ENCODE measurements at regions not wholly inside any gene's neighbourhood (a gene's known extent, or its start where the extent isn't known, plus 50 kb on each side); places are given as distances from the start of the nearest gene placed in this dataset.

DNA sequence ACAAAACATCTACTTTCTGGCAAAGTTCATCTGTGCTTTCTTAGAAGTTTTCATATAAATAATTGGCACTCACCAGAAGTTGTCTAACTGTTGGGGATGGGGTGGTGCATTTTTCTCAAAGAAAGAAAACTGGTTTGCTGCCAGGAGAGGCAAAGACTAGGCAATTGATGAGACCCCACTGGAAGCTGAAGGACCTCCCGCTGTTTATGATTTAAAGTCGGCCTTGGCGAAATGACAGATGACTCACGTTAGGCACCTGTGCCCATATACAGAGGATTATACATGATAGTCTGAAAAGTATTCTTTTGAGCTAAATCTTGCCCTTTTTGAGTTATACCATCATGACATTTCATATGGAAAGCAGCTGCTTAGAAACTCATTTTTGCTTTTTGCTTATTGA, 193.0 kb upstream of the ZFHX3 start:
- Histone ChIP-seq H3K9me3 (no peaks in the 10 kb centered on the region), H3K4me3 (ENCODE audit: low read depth in 1 of 2, low read length in 1 of 2) (no peak overlapping the region), H3K36me3 (no peaks in the 10 kb centered on the region), H3K27me3 (no peaks in the 10 kb centered on the region), H3K4me1 (ENCODE audit: control insufficient read depth in 1 of 2, insufficient read depth in 1 of 2, low read depth in 1 of 2, low read length in 1 of 2) (no peaks in the 10 kb centered on the region), H3K27ac (no peak overlapping the region)
- TF ChIP-seq, protein P1, sequence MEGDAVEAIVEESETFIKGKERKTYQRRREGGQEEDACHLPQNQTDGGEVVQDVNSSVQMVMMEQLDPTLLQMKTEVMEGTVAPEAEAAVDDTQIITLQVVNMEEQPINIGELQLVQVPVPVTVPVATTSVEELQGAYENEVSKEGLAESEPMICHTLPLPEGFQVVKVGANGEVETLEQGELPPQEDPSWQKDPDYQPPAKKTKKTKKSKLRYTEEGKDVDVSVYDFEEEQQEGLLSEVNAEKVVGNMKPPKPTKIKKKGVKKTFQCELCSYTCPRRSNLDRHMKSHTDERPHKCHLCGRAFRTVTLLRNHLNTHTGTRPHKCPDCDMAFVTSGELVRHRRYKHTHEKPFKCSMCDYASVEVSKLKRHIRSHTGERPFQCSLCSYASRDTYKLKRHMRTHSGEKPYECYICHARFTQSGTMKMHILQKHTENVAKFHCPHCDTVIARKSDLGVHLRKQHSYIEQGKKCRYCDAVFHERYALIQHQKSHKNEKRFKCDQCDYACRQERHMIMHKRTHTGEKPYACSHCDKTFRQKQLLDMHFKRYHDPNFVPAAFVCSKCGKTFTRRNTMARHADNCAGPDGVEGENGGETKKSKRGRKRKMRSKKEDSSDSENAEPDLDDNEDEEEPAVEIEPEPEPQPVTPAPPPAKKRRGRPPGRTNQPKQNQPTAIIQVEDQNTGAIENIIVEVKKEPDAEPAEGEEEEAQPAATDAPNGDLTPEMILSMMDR (IDR thresholded peaks at IDR 0.05) = no peak

- no peaks in the 10 kb centered on the region for H3K9me3 ChIP-seq
- TF ChIP-seq, protein P1 (IDR thresholded peaks at IDR 0.05) = no peak
- H3K27me3 ChIP-seq = no peaks in the 10 kb centered on the region
- H3K4me3 ChIP-seq (ENCODE audit: low read depth in 1 of 2, low read length in 1 of 2) = no peak overlapping the region
- H3K36me3 ChIP-seq = no peaks in the 10 kb centered on the region
- H3K27ac ChIP-seq = no peak overlapping the region
- no peaks in the 10 kb centered on the region for H3K4me1 ChIP-seq (ENCODE audit: control insufficient read depth in 1 of 2, insufficient read depth in 1 of 2, low read depth in 1 of 2, low read length in 1 of 2)
Observed at GRCh38 chr16:73237601-73238000, 189.7 kb upstream of the ZFHX3 start.

DNA sequence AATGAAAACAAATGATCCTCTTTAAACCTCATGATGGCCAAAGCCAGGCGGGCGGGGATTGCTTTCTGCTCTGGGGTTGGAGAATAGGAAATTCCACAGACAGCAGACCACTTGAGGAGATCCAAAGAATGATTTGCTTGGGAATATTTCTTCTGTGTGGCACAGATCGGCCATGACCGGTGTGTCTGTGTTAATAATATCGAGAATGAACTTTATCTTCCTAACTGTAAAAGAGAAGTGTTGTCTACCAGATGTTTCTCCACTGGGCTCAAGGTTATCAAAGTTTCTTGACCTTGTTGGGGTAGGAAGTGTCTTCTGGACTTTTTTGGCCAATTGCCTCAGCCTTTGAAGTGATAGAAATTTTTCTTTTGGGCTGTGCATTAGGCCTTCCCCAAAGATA, 186.6 kb upstream of the ZFHX3 start:
- H3K9me3 ChIP-seq = no peaks in the 10 kb centered on the region
- no peak overlapping the region for H3K4me3 ChIP-seq (ENCODE audit: low read depth in 1 of 2, low read length in 1 of 2)
- H3K27ac ChIP-seq = no peak overlapping the region
- no peaks in the 10 kb centered on the region for H3K4me1 ChIP-seq (ENCODE audit: control insufficient read depth in 1 of 2, insufficient read depth in 1 of 2, low read depth in 1 of 2, low read length in 1 of 2)
- TF ChIP-seq, protein P1 (IDR thresholded peaks at IDR 0.05) = no peak
- H3K36me3 ChIP-seq = no peaks in the 10 kb centered on the region
- no peaks in the 10 kb centered on the region for H3K27me3 ChIP-seq

DNA sequence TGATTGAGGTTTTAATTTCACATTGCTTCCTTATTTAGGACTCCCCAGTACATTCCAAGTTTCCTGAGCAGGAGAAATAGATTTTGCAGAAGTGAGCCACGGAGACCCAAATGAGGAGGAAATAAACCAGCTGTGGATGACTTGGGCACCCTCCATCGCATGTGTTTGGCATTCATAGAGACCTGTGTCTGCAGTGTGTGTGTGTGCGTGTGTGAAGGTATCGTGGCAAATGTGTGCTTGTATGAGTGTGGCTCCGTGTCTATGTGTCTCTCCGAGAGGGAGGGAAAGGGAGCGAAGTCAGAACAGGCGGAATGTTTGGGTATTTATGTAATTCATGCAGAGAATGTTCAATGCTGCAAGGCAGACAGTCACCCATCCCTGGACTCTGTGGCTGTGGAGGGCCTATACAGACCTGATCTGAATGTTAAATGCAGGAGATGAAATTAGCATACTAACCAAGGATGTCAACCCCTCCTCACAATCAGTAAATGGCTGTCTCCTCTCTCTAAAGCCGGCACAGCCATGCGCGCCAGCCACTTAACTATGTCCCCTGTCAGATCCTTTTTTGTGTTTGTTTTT, 186.0 kb upstream of the ZFHX3 start:
- H3K36me3 ChIP-seq = no peaks in the 10 kb centered on the region
- no peak overlapping the region for H3K27ac ChIP-seq
- TF ChIP-seq, protein P1 (IDR thresholded peaks at IDR 0.05) = no peak
- no peaks in the 10 kb centered on the region for H3K27me3 ChIP-seq
- H3K4me3 ChIP-seq (ENCODE audit: low read depth in 1 of 2, low read length in 1 of 2) = no peak overlapping the region
- no peaks in the 10 kb centered on the region for H3K4me1 ChIP-seq (ENCODE audit: control insufficient read depth in 1 of 2, insufficient read depth in 1 of 2, low read depth in 1 of 2, low read length in 1 of 2)
- no peaks in the 10 kb centered on the region for H3K9me3 ChIP-seq

- Histone ChIP-seq H3K4me1 (ENCODE audit: control insufficient read depth in 1 of 2, insufficient read depth in 1 of 2, low read depth in 1 of 2, low read length in 1 of 2) (no peaks in the 10 kb centered on the region), H3K4me3 (ENCODE audit: low read depth in 1 of 2, low read length in 1 of 2) (no peak overlapping the region), H3K27me3 (no peaks in the 10 kb centered on the region), H3K9me3 (no peaks in the 10 kb centered on the region), H3K36me3 (no peaks in the 10 kb centered on the region), H3K27ac (no peak overlapping the region)
- TF ChIP-seq, protein P1 (IDR thresholded peaks at IDR 0.05) = no peak
Observed at GRCh38 chr16:73233329-73233765, 185.4 kb upstream of the ZFHX3 start.

Measured in neutrophil (primary cell).